HG03025 (cell line): ENCODE measurements at regions not wholly inside any gene's neighbourhood (a gene's known extent, or its start where the extent isn't known, plus 50 kb on each side); places are given as distances from the start of the nearest gene placed in this dataset.

Experiments
- ATAC-seq: cut with Tn5 transposase; IDR thresholded peaks from one replicate; pipeline ENCODE4 v1.9.1; 2021; ENCODE audit warnings: mild to moderate bottlenecking, moderate library complexity; ENCODE audit not compliant: unreplicated experiment, low FRiP score

GRCh38 chr4:38189445-38189844 lies 229.2 kb downstream of the PTTG2 start:
- ATAC-seq = no peak

GRCh38 chr4:38190717-38191178 lies 230.6 kb downstream of the PTTG2 start:
- no peak for ATAC-seq

GRCh38 chr4:38192516-38192915 lies 232.3 kb downstream of the PTTG2 start:
- ATAC-seq = no peak

GRCh38 chr4:38193236-38193863 lies 233.2 kb downstream of the PTTG2 start:
- ATAC-seq = no peak

GRCh38 chr4:38194047-38194602 lies 233.9 kb downstream of the PTTG2 start:
- no peak for ATAC-seq

GRCh38 chr4:38195486-38195885 lies 235.3 kb downstream of the PTTG2 start:
- ATAC-seq = no peak

- no peak for ATAC-seq
Measured at GRCh38 chr4:38195911-38196310, 235.7 kb downstream of the PTTG2 start.

GRCh38 chr4:38202242-38202641 lies 242.0 kb downstream of the PTTG2 start:
- no peak for ATAC-seq

- ATAC-seq = no peak
Measured at GRCh38 chr4:38203609-38204008, 243.4 kb downstream of the PTTG2 start.

GRCh38 chr4:38204339-38205035 lies 244.3 kb downstream of the PTTG2 start:
- no peak for ATAC-seq

GRCh38 chr4:38205261-38205660 lies 245.1 kb downstream of the PTTG2 start:
- ATAC-seq = no peak

GRCh38 chr4:38207110-38207457 lies 246.9 kb downstream of the PTTG2 start:
- ATAC-seq = no peak

GRCh38 chr4:38209654-38210053 lies 249.5 kb downstream of the PTTG2 start:
- ATAC-seq = no peak

GRCh38 chr4:38210396-38211114 lies 250.4 kb downstream of the PTTG2 start:
- no peak for ATAC-seq

- no peak for ATAC-seq
Measured at GRCh38 chr4:38211885-38212284, 251.7 kb downstream of the PTTG2 start.

GRCh38 chr4:38213083-38213805 lies 253.0 kb downstream of the PTTG2 start:
- no peak for ATAC-seq

GRCh38 chr4:38222892-38223291 lies 262.7 kb downstream of the PTTG2 start:
- ATAC-seq = no peak

- no peak for ATAC-seq
Measured at GRCh38 chr4:38223306-38223705, 263.1 kb downstream of the PTTG2 start.

- ATAC-seq = no peak
Measured at GRCh38 chr4:38223782-38224236, 263.6 kb downstream of the PTTG2 start.

- no peak for ATAC-seq
Measured at GRCh38 chr4:38224850-38225249, 264.7 kb downstream of the PTTG2 start.

GRCh38 chr4:38226170-38226569 lies 266.0 kb downstream of the PTTG2 start:
- ATAC-seq = no peak
